PC-9 (cell line): ENCODE measurements at regions not wholly inside any gene's neighbourhood (a gene's known extent, or its start where the extent isn't known, plus 50 kb on each side); places are given as distances from the start of the nearest gene placed in this dataset.

Source experiments
- BruUV-seq: library from RNA; stranded (reverse); fragments of 400-500 nt; replicated peaks from 2 replicates; lab custom pipeline; 2021; lab: Mats Ljungman, UMichigan
- CTCF ChIA-PET: fragments of 300-600 bp; sonication (Branson Sonifier 250); formaldehyde crosslinking; loops from one replicate; lab custom pipeline; 2022; ENCODE audit warnings: antibody characterized with exemption; lab: Charles Lee
- POLR2A ChIA-PET: fragments of 300-600 bp; sonication (Branson Sonifier 250); formaldehyde crosslinking; loops from one replicate; lab custom pipeline; 2022; ENCODE audit warnings: antibody characterized with exemption; ENCODE audit not compliant: unreplicated experiment; lab: Charles Lee
- DNase-seq, 2 experiments: peaks; one replicate each; pipeline versions ENCODE4 v3.0.0 to v3.0.0-alpha.2; 2015 to 2022; ENCODE audit warnings: mixed read lengths in 1 of 2
- H2AFZ ChIP-seq: fragments of 200-600 bp; sonication (generic); 2 replicates; pipeline ENCODE4 v1.8.1; 2017; ENCODE audit warnings: antibody characterized with exemption
- H3F3A ChIP-seq: fragments of 200-600 bp; sonication (generic); 2 replicates; pipeline ENCODE4 v1.8.1; 2017; ENCODE audit warnings: antibody characterized with exemption, mild to moderate bottlenecking, low read depth; ENCODE audit not compliant: insufficient read depth
- H3K27ac ChIP-seq: fragments of 200-600 bp; sonication (generic); 2 replicates; pipeline ENCODE4 v1.6.1; 2016; ENCODE audit warnings: mixed run types
- H3K27me3 ChIP-seq: fragments of 200-600 bp; sonication (generic); 2 replicates; pipeline ENCODE4 v1.6.1; 2016; ENCODE audit warnings: low read depth, mixed run types; ENCODE audit not compliant: insufficient read depth
- H3K36me3 ChIP-seq: fragments of 200-600 bp; sonication (generic); 2 replicates; pipeline ENCODE4 v1.6.1; 2016; ENCODE audit warnings: low read depth, mixed run types
- H3K4me1 ChIP-seq: fragments of 200-600 bp; sonication (generic); replicated peaks from 2 replicates; pipeline ENCODE4 v1.6.1; 2016; ENCODE audit warnings: mixed run types; ENCODE audit not compliant: insufficient read depth
- H3K4me2 ChIP-seq: fragments of 200-600 bp; sonication (generic); 2 replicates; pipeline ENCODE4 v1.6.1; 2017; ENCODE audit warnings: mixed run types
- H3K4me3 ChIP-seq: fragments of 200-600 bp; sonication (generic); 2 replicates; pipeline ENCODE4 v1.6.1; 2016; ENCODE audit warnings: mixed run types
- H3K79me2 ChIP-seq: fragments of 200-600 bp; sonication (generic); 2 replicates; pipeline ENCODE4 v1.6.1; 2017; ENCODE audit warnings: low read depth, mixed run types
- H3K9me2 ChIP-seq: fragments of 200-600 bp; sonication (generic); 2 replicates; pipeline ENCODE4 v1.8.1; 2017; ENCODE audit warnings: mild to moderate bottlenecking; ENCODE audit not compliant: insufficient read depth
- H3K9me3 ChIP-seq: fragments of 200-600 bp; sonication (generic); 2 replicates; pipeline ENCODE4 v1.8.1; 2016; ENCODE audit warnings: low read depth; ENCODE audit not compliant: insufficient read depth
- H4K20me1 ChIP-seq: fragments of 200-600 bp; sonication (generic); 2 replicates; pipeline ENCODE4 v1.8.1; 2017; ENCODE audit not compliant: insufficient read depth
- EZH2 ChIP-seq: fragments of 200-600 bp; sonication (generic); IDR thresholded peaks from 2 replicates; pipeline ENCODE4 v1.8.0; 2017; ENCODE audit warnings: antibody characterized with exemption, low read depth
- intact Hi-C: fragments of 100-400 bp; cut with micrococcal nuclease; formaldehyde crosslinking; loops from one replicate; pipeline ENCODE4 v1.10.0; 2022; ENCODE audit not compliant: unreplicated experiment
- TF ChIP-seq, protein P1 (sequence below): fragments of 200-600 bp; sonication (generic); conservative IDR thresholded peaks from 2 replicates; pipeline ENCODE4 v1.6.1; 2017; ENCODE audit warnings: mixed run types, antibody characterized with exemption, mild to moderate bottlenecking, moderate library complexity

DNA sequence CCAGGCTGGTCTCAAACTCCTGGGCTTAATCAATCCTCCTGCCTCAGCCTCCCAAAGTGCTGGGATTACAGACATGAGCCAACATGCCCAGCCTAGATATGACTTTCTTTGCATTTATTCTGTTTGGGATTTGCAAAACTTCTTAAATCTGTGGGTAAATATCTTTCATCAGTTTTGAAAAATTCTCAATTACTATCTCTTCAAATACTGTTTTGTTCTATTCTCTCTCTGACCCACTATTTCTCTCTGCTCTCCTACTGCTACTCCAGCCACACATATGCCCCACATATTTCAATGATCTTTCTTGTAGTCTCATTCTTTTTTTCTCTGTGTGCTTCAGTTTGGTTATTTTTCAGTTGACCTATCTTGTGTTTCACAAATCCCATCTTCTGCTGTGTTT lies 205.1 kb downstream of the CHIC2 start:
- Histone ChIP-seq H4K20me1 (no peaks in the 10 kb centered on the region), H3K9me2 (no peaks in the 10 kb centered on the region), H3K36me3 (no peaks in the 10 kb centered on the region), H3K27me3 (no peaks in the 10 kb centered on the region), H3K79me2 (no peaks in the 10 kb centered on the region), H3K4me3 (no peak overlapping the region), H3K9me3 (no peaks in the 10 kb centered on the region), H3F3A (no peaks in the 10 kb centered on the region), H3K27ac (no peak overlapping the region), H3K4me2 (no peak overlapping the region), H3K4me1 (no peaks in the 10 kb centered on the region), H2AFZ (no peak overlapping the region)
- no peak for DNase-seq
- TF ChIP-seq EZH2: no peak
- TF ChIP-seq, protein P1, sequence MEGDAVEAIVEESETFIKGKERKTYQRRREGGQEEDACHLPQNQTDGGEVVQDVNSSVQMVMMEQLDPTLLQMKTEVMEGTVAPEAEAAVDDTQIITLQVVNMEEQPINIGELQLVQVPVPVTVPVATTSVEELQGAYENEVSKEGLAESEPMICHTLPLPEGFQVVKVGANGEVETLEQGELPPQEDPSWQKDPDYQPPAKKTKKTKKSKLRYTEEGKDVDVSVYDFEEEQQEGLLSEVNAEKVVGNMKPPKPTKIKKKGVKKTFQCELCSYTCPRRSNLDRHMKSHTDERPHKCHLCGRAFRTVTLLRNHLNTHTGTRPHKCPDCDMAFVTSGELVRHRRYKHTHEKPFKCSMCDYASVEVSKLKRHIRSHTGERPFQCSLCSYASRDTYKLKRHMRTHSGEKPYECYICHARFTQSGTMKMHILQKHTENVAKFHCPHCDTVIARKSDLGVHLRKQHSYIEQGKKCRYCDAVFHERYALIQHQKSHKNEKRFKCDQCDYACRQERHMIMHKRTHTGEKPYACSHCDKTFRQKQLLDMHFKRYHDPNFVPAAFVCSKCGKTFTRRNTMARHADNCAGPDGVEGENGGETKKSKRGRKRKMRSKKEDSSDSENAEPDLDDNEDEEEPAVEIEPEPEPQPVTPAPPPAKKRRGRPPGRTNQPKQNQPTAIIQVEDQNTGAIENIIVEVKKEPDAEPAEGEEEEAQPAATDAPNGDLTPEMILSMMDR: no peak
- intact Hi-C loops: no loop called here
- POLR2A ChIA-PET: no interaction called here
- CTCF ChIA-PET: no interaction called here
- no TSS peak for BruUV-seq

DNA sequence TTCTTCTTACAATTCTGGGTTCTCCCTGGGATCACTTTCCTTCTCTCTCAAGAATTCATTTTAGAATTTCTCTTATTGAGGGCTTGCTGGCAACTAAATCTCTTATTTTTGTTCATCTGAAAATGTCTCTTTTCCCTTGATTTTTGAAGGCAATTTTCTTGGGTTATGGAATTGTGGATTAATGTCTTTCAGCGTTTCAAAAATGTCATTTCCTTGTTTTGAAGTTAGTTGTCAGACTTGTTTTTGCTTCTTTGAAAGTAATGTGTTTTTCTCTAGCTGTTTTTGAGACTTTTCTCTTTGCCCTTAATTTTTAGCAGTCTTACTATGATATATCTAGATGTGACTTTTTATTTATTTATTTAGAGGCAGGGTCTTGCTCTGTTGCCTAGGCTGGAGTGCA lies 205.7 kb downstream of the CHIC2 start:
- ChIA-PET POLR2A (no interaction called here), CTCF (no interaction called here)
- Histone ChIP-seq H3K9me3 (no peaks in the 10 kb centered on the region), H3K4me2 (no peak overlapping the region), H3K36me3 (no peaks in the 10 kb centered on the region), H3K4me3 (no peak overlapping the region), H3K79me2 (no peaks in the 10 kb centered on the region), H3K27me3 (no peaks in the 10 kb centered on the region), H3K4me1 (no peaks in the 10 kb centered on the region), H3K9me2 (no peaks in the 10 kb centered on the region), H2AFZ (no peak overlapping the region), H4K20me1 (no peaks in the 10 kb centered on the region), H3K27ac (no peak overlapping the region), H3F3A (no peaks in the 10 kb centered on the region)
- TF ChIP-seq EZH2: no peak
- TF ChIP-seq, protein P1: no peak
- DNase-seq: no peak
- intact Hi-C loops: no loop called here
- BruUV-seq: no TSS peak

DNA sequence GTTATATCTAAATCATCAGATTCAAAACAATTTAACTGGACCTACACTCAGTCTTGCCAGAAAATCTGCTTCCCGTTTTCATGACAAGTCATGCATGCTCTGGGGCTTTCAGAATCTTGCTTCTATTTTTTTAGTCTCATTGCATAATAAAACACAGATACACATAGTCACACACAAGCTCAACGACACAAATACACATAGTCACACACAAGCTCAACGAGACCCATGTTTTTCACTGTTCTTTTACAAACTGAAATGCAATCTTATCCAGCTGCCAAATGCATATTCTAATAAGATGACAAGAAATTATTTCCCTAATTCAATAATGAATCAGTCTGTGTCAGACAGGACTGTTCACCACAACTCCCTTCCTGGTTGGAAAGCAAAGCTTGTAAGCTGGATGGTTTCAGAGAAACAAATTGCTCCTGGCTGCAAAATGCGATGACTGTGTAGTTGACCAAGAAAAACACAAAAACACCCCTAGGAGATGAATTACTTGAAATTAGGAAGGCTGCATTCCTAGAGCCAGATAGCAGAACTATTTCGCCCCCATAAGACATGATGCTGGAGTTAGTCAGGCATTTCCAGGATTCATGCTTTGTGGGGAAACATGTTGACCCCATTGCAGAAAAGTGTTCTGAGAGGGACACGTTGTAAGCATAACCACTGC lies 208.7 kb downstream of the CHIC2 start:
- H3K27ac ChIP-seq: no peak overlapping the region
- intact Hi-C loops: no loop called here

More for the DNA sequence above, 208.7 kb downstream of the CHIC2 start:
- Histone ChIP-seq H3K27me3 (no peaks in the 10 kb centered on the region), H3K79me2 (no peaks in the 10 kb centered on the region), H4K20me1 (no peaks in the 10 kb centered on the region), H2AFZ (no peak overlapping the region), H3K36me3 (no peaks in the 10 kb centered on the region), H3K4me2 (no peak overlapping the region), H3K4me3 (no peak overlapping the region), H3K9me2 (no peaks in the 10 kb centered on the region), H3K4me1 (no peaks in the 10 kb centered on the region), H3K9me3 (no peaks in the 10 kb centered on the region), H3F3A (no peaks in the 10 kb centered on the region)
- no peak for TF ChIP-seq EZH2
- TF ChIP-seq, protein P1: no peak
- CTCF ChIA-PET: no interaction called here
- POLR2A ChIA-PET: no interaction called here
- DNase-seq: no peak
- no TSS peak for BruUV-seq
